ENCODE measurements at regions not wholly inside any gene's neighbourhood (a gene's known extent, or its start where the extent isn't known, plus 50 kb on each side); places are given as distances from the start of the nearest gene placed in this dataset.
"Not testable (repeated sequence)": the region's sequence is repeated elsewhere in the genome, so short reads cannot be mapped to it uniquely, and the experiment has no call there.

DNA sequence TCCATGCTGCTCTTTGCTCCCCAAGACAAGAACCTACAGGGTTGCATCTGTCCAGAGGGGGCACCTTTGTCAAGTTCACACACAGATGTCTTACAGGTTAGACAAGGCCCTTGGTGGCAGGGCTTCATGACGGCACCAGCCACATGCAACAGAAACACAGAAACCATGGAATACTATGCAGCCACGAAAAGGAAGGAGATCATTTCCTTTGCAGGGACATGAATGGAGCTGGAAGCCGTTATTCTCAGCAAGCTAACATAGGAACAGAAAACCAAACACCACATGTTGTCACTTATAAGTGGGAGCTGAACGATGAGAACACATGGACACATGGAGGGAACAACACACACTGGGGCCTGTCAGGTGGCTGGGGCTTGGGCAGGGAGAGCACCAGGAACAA lies 85.1 kb upstream of the NDP start:
- Histone ChIP-seq H3K27ac (no peak overlapping the region), H3K4me1 (replicated peaks in 1 of 2) (no peaks in the 10 kb centered on the region), H3K27me3 (peaks cover 16% of the 10 kb centered on the region), H3K9me3 (replicated peaks in 1 of 3) (no peaks in the 10 kb centered on the region), H3K4me3 (no peak overlapping the region), H3K36me3 (replicated peaks in 1 of 2) (no peaks in the 10 kb centered on the region)
- no peak for TF ChIP-seq POLR2A (IDR thresholded peaks at IDR 0.05)
- TF ChIP-seq, protein P1, sequence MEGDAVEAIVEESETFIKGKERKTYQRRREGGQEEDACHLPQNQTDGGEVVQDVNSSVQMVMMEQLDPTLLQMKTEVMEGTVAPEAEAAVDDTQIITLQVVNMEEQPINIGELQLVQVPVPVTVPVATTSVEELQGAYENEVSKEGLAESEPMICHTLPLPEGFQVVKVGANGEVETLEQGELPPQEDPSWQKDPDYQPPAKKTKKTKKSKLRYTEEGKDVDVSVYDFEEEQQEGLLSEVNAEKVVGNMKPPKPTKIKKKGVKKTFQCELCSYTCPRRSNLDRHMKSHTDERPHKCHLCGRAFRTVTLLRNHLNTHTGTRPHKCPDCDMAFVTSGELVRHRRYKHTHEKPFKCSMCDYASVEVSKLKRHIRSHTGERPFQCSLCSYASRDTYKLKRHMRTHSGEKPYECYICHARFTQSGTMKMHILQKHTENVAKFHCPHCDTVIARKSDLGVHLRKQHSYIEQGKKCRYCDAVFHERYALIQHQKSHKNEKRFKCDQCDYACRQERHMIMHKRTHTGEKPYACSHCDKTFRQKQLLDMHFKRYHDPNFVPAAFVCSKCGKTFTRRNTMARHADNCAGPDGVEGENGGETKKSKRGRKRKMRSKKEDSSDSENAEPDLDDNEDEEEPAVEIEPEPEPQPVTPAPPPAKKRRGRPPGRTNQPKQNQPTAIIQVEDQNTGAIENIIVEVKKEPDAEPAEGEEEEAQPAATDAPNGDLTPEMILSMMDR (IDR thresholded peaks at IDR 0.05), result no peak
- no peak for DNase-seq
- intact Hi-C loops (cut with DNase I), result no loop called here
- 60 to 90% (median 74%) methylated on average over 1 to 4 of the region's 4 CpGs for WGBS, 4 donors

DNA sequence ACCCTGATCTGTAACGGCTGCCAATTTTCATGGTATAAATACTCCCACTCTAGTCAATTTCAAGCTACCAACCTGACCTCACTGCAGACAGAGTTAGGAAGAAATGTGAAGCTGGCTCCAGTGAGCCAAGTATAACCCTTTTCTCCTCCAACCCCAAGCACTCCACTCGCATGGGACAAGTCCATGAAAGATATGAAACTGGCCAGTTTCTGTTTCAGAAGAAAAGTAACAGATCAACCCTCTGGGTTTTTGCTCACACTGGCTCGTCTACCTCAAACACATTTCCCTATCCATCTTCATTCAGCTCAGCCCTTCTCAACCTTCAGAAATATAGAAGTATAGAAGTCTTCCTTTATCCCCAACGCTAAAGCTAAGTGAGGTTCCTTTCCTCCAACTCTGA lies 82.4 kb upstream of the NDP start:
- TF ChIP-seq, protein P1 (IDR thresholded peaks at IDR 0.05), result no peak
- no peak for TF ChIP-seq POLR2A (IDR thresholded peaks at IDR 0.05)

DNA sequence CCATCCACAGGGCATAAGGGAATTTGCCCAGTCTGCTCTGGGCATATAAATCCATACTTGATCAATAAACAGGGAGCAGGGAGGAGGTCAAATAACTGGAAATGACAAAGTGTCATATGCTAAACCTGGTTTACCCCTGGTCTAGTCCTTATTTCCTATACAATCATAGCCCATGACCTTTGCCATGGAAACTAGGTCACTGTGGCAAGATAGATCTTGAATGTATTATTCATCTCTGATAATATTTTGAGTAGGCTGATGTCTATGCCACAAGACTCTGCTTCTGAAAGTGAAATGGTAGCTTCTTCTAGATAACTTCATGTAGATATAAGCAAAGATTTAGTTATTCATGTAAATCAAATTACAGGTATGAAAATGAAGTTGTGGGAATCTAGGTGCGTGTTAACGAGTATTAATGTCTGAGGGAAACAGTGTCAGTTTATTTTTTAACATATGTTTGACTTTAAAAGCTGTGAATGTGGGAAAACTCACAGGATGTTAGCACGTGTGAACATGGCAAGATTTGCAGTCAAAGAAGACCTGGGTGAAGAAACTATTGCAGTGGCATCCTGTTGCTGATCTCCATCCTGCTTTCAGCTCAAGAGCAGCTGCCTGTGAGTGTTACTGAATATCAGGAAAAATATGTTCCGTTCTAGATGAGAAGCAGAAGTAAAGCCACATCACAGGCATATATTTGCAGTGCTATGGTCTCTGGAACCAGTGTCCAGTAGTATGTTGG lies 81.8 kb upstream of the NDP start:
- intact Hi-C loops (cut with DNase I), result no loop called here
- Histone ChIP-seq H3K27me3 (peaks cover 16% of the 10 kb centered on the region), H3K9me3 (replicated peaks in 1 of 3) (no peaks in the 10 kb centered on the region), H3K4me1 (replicated peaks in 1 of 2) (no peaks in the 10 kb centered on the region), H3K27ac (no peak overlapping the region), H3K36me3 (replicated peaks in 1 of 2) (no peaks in the 10 kb centered on the region), H3K4me3 (no peak overlapping the region)
- DNase-seq, result no peak
- no peak for TF ChIP-seq POLR2A (IDR thresholded peaks at IDR 0.05)
- TF ChIP-seq, protein P1 (IDR thresholded peaks at IDR 0.05), result no peak
- 66 to 87% (median 69%) methylated on average over 4 of the region's 4 CpGs for WGBS, 4 donors

More for the DNA sequence above, 82.4 kb upstream of the NDP start:
- DNase-seq, result no peak
- Histone ChIP-seq H3K9me3 (replicated peaks in 1 of 3) (no peaks in the 10 kb centered on the region), H3K4me1 (replicated peaks in 1 of 2) (no peaks in the 10 kb centered on the region), H3K27me3 (peaks cover 19% of the 10 kb centered on the region), H3K27ac (no peak overlapping the region), H3K4me3 (no peak overlapping the region), H3K36me3 (replicated peaks in 1 of 2) (no peaks in the 10 kb centered on the region)
- intact Hi-C loops (cut with DNase I), result no loop called here
- 47 to 85% (median 68%) methylated on average over 4 of the region's 4 CpGs for WGBS, 4 donors

DNA sequence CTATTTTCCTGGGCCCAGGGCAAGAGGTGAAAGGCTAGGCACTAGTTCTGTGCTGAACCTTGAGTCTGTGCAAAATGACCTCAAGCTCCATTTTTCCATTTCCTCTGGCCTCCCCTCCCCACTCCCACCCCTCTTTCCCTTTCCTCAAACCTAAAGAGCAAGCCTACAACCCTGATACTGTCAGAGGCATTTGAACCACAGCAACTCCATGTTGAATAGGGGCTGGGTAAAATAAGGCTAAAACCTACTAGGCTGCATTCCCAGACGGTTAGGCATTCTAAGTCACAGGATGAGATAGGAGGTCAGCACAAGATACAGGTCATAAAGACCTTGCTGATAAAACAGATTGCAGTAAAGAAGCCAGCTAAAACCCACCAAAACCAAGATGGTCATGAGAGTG lies 71.9 kb upstream of the NDP start:
- H3K9me3 ChIP-seq (replicated peaks in 1 of 3); H3K4me1 ChIP-seq (replicated peaks in 1 of 2); intact Hi-C loops (cut with DNase I); H3K4me3 ChIP-seq; DNase-seq; H3K36me3 ChIP-seq (replicated peaks in 1 of 2); H3K27me3 ChIP-seq; H3K27ac ChIP-seq: not testable (repeated sequence)
- 40 to 91% (median 84%) methylated on average over 1 of the region's 1 CpG; no CpG with 5 or more reads in 1 of the 4 donors for WGBS, 4 donors

DNA sequence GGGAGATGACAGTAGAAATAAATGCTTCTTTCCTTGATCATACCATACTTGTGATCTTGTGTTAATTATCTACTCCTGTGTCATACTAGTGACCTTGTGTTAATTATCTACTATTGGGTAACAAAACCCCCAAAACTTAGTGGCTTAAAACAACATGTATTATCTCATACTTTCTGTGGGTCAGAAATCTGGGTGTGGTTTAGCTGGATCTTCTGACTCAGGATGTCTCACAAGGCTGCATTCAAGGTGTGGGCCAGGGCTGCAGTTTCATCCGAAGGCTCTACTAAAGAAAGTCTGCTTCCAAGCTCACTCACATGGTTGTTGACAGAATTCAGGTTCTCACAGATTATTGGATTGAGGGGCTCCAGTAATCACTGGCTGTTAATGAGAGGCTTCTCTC lies 70.3 kb upstream of the NDP start:
- whole genome bisulfite sequencing, 4 donors, result 69 to 88% methylated on average over 1 of the region's 1 CpG; no CpG with 5 or more reads in 2 of the 4 donors
- H3K27ac ChIP-seq, result no peak overlapping the region
- no peak for TF ChIP-seq POLR2A (IDR thresholded peaks at IDR 0.05)
- TF ChIP-seq, protein P1 (IDR thresholded peaks at IDR 0.05), result no peak
- H3K9me3 ChIP-seq (replicated peaks in 1 of 3), result no peaks in the 10 kb centered on the region
- intact Hi-C loops (cut with DNase I), result no loop called here
- no peaks in the 10 kb centered on the region for H3K36me3 ChIP-seq (replicated peaks in 1 of 2)
- no peak for DNase-seq
- no peak overlapping the region for H3K4me3 ChIP-seq
- peaks cover 12% of the 10 kb centered on the region for H3K27me3 ChIP-seq
- H3K4me1 ChIP-seq (replicated peaks in 1 of 2), result no peaks in the 10 kb centered on the region
